NCI-H460 (cell line): ENCODE measurements at regions not wholly inside any gene's neighbourhood (a gene's known extent, or its start where the extent isn't known, plus 50 kb on each side); places are given as distances from the start of the nearest gene placed in this dataset.
A peak's percentile ranks its signal among the peaks of the same experiment; 100 is the strongest.
"Not testable (repeated sequence)": the region's sequence is repeated elsewhere in the genome, so short reads cannot be mapped to it uniquely, and the experiment has no call there.

Experiments
- DNase-seq: peaks from one replicate; pipeline ENCODE4 v3.0.0-alpha.2; 2016; ENCODE audit warnings: low read depth; ENCODE audit errors: extremely low read depth

DNA sequence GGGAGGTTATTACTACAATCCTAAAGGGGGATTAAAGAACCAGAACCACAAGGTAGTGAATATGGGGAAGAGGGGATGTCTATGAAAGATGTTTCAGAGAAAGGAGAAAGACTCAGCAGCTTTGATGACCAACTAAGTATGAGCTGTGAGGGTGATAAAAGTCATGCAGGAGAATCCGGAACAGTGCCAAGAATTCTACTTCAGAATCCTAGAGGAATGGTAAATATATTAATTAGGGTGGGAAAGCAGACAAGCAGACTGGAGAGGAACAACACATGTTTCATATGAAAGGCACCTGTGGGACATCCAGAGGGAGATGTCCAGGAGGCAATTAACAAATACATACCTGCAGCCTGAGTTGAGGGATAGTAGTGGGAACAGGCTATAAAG lies 642.2 kb upstream of the DIPK2B start:
- DNase-seq: no peak

DNA sequence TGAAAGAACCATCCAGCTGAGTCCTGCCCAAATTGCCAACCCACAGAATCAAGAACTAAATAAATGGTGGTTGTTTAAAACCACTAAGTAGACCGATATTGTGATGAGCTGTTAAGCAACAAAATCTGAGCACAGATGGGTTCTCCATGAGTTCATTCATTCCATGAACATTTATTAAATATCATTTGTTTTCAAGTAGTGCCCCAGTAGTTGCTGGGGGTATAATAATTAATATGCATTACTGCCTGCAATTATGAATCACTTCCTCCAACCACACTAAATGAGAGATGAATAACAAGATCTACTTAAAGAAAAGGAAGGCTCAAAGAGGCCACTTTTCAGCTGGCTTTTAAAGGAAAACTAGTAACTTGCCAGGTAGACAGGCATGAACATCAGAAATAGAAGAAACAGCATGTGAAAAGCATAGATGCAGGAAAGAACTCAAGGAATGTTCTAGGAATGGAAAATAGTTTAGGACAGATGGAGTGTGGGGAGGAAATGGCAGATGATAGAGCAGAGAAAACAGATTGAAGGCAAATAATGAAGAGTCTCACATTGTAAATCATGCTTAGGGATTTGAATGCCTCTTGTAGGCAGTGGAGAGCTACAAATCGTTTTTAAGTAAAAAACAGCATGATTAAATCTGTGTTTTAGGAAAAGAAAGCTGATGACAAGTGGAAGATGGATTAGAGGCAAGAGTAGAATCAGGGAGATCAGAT lies 641.7 kb upstream of the DIPK2B start:
- DNase-seq: no peak

GRCh38 chrX:45840411-45840950 lies 639.8 kb upstream of the DIPK2B start:
- no peak for DNase-seq

- DNase-seq: no peak
These were observed 629.7 kb upstream of the DIPK2B start for GRCh38 chrX:45830343-45830742.

- peak; percentile 56 for DNase-seq
These were observed 623.8 kb upstream of the DIPK2B start for GRCh38 chrX:45824471-45824870.

- DNase-seq: no peak
These were observed 622.9 kb upstream of the DIPK2B start for GRCh38 chrX:45823536-45823935.

DNA sequence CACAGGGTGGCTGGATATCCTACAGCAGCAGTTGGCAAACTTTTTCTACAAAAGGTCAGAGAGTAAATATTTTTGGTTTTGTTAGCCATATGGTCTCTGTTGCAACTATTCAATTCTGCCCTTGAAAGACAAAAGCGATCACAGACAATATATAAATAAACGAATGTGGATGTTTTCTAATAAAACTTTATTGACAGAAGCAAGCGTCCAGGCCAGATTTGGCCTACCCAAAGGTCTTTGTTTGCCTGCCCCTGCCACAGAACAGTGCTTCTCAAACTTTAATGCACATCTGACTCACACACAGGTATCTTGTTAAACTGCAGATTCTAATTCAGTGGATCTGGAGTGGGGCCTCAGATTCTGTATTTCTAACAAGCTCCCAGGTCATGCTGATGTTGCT lies 621.4 kb upstream of the DIPK2B start:
- DNase-seq: no peak

DNA sequence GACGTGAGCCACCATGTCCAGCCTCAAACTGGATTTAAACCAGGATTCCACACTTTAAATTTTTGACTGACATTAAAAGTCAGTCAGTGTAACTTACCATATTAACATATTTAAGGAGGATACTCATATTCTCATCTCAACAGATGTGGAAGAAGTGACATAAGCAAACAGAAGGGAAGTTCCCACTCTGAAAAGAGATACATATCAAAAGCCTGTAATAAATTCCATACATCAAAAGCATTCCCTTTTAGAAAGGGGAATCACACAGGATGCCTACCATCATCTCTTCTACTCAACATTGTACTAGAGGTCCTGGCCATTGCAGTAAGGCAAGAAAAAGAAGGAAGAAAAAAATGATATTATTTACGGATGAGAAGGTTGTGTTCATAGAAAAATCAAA lies 618.2 kb upstream of the DIPK2B start:
- DNase-seq: no peak

GRCh38 chrX:45815441-45815840 lies 614.8 kb upstream of the DIPK2B start:
- no peak for DNase-seq

- DNase-seq: no peak
These were observed 610.6 kb upstream of the DIPK2B start for GRCh38 chrX:45811326-45811725.

- no peak for DNase-seq
These were observed 607.1 kb upstream of the DIPK2B start for GRCh38 chrX:45807572-45808425.

DNA sequence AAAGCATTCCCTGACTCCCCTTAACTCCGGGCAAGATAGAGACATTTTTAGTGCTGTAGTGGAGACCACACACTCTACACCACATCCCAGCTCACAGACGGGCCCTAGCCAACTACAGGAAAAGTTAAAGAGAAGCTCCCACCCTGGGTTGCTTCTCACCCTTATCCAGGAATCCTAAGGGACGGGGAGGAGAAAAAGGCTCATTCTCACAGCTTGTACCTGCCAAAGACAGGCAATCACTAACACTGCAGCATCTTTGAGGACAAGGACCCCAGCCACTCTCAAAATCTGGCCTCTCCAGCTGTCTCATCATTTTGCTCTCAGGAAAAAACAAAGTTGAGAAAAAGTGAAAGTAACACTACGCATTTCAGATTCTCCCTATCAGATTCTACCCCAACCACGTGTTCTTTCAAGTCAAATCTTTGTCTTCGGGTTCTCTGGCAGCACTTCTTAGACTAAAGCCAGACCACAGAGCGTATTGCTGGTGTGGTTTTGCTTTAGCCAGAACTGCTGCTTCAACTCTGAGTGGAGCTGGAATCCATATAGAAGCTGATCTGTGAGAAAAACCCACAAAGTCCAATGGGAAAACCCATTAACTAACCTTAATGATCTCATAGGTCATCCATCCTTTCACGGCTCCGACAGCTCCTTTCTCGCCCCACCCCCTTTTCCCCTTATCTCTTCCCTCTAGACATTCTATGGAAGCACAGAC lies 605.9 kb upstream of the DIPK2B start:
- DNase-seq: no peak

GRCh38 chrX:45804276-45804675 lies 603.6 kb upstream of the DIPK2B start:
- no peak for DNase-seq

- DNase-seq: no peak
These were observed 602.8 kb upstream of the DIPK2B start for GRCh38 chrX:45803383-45803921.

GRCh38 chrX:45801554-45801953 lies 600.9 kb upstream of the DIPK2B start:
- peak; percentile 45 for DNase-seq

- DNase-seq: not testable (repeated sequence)
These were observed 600.2 kb upstream of the DIPK2B start for GRCh38 chrX:45800746-45801453.

DNA sequence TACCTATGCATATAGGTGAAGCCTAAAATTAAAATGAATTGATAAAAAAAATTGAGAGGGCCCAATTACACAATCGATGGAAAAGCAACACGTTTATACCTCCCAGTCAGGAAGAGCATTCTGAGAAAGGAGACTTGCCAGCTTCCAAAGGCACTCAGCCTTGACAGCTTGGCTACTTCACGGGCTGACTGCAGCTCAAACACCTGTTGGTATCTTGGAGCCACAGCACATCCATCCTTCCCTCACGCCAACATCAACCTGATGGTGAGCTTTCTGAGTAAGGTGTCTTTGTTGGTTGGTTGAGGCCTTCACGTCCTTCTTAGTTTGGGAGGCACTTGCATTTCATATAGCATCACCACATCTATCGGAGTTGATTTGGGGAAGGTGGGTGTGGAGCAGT lies 598.9 kb upstream of the DIPK2B start:
- no peak for DNase-seq

GRCh38 chrX:45795546-45795945 lies 594.9 kb upstream of the DIPK2B start:
- no peak for DNase-seq

- DNase-seq: no peak
These were observed 594.3 kb upstream of the DIPK2B start for GRCh38 chrX:45794995-45795337.

DNA sequence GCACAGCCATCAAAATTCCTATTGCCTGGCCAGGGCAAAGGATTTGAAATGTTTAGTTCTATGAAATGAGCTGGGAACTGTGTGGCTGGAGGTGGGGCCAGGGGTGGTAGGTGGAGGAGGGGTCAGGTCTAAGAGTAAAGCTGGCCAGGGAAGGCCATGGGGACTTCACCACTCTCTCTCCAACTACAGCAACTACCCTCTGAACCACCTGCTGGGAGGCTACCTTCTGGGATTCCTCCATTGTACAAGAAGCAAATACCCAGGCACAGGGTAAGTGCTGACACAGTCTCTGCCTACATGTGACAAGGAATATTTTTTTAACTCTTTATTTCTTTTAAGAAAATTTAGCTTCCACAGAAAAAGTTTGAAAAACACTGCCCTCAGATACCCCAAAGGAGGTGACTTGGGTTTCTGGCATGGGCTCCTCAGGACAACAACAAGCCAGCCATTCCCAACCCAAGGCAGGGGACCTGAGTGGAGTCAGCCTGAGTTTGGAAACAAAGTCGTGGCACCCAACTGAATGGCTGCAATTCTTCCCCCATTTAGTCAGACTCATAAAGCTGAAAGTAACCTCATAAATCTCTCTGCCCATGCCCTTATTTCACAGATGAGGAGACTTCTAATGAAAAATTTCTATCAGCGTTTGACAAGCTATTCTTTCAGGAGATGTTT lies 593.8 kb upstream of the DIPK2B start:
- no peak for DNase-seq
